Upper lobe of left lung (tissue), 4 donors: ENCODE measurements at regions not wholly inside any gene's neighbourhood (a gene's known extent, or its start where the extent isn't known, plus 50 kb on each side); places are given as distances from the start of the nearest gene placed in this dataset.

ENCODE experiments used
- CTCF ChIP-seq, 6 experiments: fragments of 450-650 bp in 4 of 6; fragments of 200-600 bp in 2 of 6; sonication (generic) in 2 of 6; IDR thresholded peaks; one replicate each; pipeline ENCODE4 v1.5.1; 2016 to 2019; ENCODE audit warnings: antibody characterized with exemption in 6 of 6
- EP300 ChIP-seq, 4 donors: sonication (generic); formaldehyde crosslinking; IDR thresholded peaks; one replicate each; pipeline ENCODE4 v1.5.1; 2017; ENCODE audit warnings: antibody characterized with exemption in 4 of 4, control low read depth in 2 of 4
- POLR2A ChIP-seq, 4 donors: fragments of 450-650 bp; IDR thresholded peaks; one replicate each; pipeline ENCODE4 v1.5.1; 2016 to 2017; ENCODE audit warnings: antibody characterized with exemption in 4 of 4, mild to moderate bottlenecking in 2 of 4
- POLR2AphosphoS5 ChIP-seq, 2 donors: sonication (generic); formaldehyde crosslinking; IDR thresholded peaks; one replicate each; pipeline ENCODE4 v1.5.1; 2017; ENCODE audit warnings: antibody characterized with exemption in 2 of 2

- TF ChIP-seq CTCF (IDR thresholded peaks at IDR 0.05) = no peak
- no peak for TF ChIP-seq POLR2AphosphoS5 (IDR thresholded peaks at IDR 0.05)
- no peak for TF ChIP-seq EP300 (IDR thresholded peaks at IDR 0.05)
- TF ChIP-seq POLR2A (IDR thresholded peaks at IDR 0.05) = no peak
Observed at GRCh38 chr1:98017184-98017583, 96.3 kb upstream of the DPYD start.
